Lower lobe of right lung (tissue), 2 donors: ENCODE measurements at regions not wholly inside any gene's neighbourhood (a gene's known extent, or its start where the extent isn't known, plus 50 kb on each side); places are given as distances from the start of the nearest gene placed in this dataset.

Experiments
- ATAC-seq, 2 donors: fragments of 200-7000 bp; cut with Tn5 transposase; one replicate each; pipeline ENCODE4 v1.9.1; 2020 to 2022; ENCODE audit warnings: mild to moderate bottlenecking in 2 of 2, moderate library complexity in 2 of 2
- DNase-seq: peaks from one replicate; pipeline ENCODE4 v3.0.0-alpha.2; 2020
- H3K27ac ChIP-seq: fragments of 200-600 bp; one replicate; pipeline ENCODE4 v1.8.0; 2022
- H3K27me3 ChIP-seq: fragments of 200-600 bp; one replicate; pipeline ENCODE4 v1.8.0; 2022; ENCODE audit warnings: low read depth
- H3K36me3 ChIP-seq: fragments of 200-600 bp; one replicate; pipeline ENCODE4 v1.8.0; 2022; ENCODE audit warnings: mild to moderate bottlenecking
- H3K4me1 ChIP-seq: fragments of 200-600 bp; one replicate; pipeline ENCODE4 v1.8.0; 2022
- H3K4me3 ChIP-seq: fragments of 200-600 bp; one replicate; pipeline ENCODE4 v1.8.0; 2022; ENCODE audit warnings: mild to moderate bottlenecking
- H3K9me3 ChIP-seq: fragments of 200-600 bp; one replicate; pipeline ENCODE4 v1.8.0; 2022
- intact Hi-C: fragments of 100-400 bp; cut with DNase I; formaldehyde crosslinking; loops from one replicate; pipeline ENCODE4 v1.11.0; 2022
- TF ChIP-seq, protein P1 (sequence below): fragments of 200-600 bp; IDR thresholded peaks from one replicate; pipeline ENCODE4 v1.8.0; 2022; ENCODE audit warnings: antibody characterized with exemption, mild to moderate bottlenecking
- donor health status: DM: no; HTN: yes; CAD: no; lungs with severe emphysema.

DNA sequence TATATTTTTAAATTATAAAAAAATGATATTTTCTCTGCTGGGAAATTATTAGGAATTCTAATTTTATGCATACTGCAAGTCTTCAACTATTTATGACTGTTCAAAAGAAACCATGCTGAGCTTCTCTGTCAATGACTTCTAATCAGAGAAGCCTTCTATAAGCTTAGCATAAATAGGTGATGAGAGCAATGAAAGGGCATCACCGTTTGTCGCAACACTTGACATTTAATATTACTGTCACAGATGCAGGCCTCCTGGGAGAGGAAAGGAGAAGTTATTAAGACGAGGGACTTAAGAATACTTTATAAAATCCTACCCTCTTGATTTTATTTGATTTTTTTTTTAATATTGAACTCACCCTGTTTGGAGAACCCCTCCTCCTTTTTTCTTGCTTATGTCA, 69.8 kb downstream of the CAPZA3 start:
- ATAC-seq (no peak), DNase-seq (no peak)

DNA sequence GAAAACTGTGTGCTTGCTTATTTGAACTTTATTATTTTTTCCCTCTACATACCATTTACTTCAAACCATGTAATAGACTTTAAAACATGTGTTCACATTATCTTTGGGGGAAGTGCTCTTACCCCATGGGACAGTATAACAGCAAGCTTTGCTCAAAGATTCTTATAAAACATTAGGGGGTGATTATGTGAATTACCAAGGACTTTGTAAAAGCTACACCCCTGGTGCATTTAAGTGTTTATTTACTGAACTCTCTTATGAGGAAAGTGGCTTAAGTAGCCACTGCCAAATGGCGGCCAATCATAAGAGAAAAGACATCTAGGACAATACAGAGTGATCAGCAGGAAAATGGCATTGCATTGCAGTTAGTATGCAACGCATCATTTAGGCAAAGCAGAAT, 70.3 kb downstream of the CAPZA3 start:
- no peaks in the 10 kb centered on the region for H3K4me1 ChIP-seq
- no peak overlapping the region for H3K4me3 ChIP-seq
- no peaks in the 10 kb centered on the region for H3K36me3 ChIP-seq
- no peaks in the 10 kb centered on the region for H3K9me3 ChIP-seq
- TF ChIP-seq, protein P1, sequence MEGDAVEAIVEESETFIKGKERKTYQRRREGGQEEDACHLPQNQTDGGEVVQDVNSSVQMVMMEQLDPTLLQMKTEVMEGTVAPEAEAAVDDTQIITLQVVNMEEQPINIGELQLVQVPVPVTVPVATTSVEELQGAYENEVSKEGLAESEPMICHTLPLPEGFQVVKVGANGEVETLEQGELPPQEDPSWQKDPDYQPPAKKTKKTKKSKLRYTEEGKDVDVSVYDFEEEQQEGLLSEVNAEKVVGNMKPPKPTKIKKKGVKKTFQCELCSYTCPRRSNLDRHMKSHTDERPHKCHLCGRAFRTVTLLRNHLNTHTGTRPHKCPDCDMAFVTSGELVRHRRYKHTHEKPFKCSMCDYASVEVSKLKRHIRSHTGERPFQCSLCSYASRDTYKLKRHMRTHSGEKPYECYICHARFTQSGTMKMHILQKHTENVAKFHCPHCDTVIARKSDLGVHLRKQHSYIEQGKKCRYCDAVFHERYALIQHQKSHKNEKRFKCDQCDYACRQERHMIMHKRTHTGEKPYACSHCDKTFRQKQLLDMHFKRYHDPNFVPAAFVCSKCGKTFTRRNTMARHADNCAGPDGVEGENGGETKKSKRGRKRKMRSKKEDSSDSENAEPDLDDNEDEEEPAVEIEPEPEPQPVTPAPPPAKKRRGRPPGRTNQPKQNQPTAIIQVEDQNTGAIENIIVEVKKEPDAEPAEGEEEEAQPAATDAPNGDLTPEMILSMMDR, result no peak
- ATAC-seq, result no peak
- intact Hi-C loops, result no loop called here
- no peak for DNase-seq
- H3K27ac ChIP-seq, result no peak overlapping the region
- H3K27me3 ChIP-seq, result no peaks in the 10 kb centered on the region

More for the DNA sequence above, 69.8 kb downstream of the CAPZA3 start:
- TF ChIP-seq, protein P1, result no peak
- intact Hi-C loops, result no loop called here
- Histone ChIP-seq H3K27me3 (no peaks in the 10 kb centered on the region), H3K4me1 (no peaks in the 10 kb centered on the region), H3K36me3 (no peaks in the 10 kb centered on the region), H3K9me3 (no peaks in the 10 kb centered on the region), H3K4me3 (no peak overlapping the region), H3K27ac (no peak overlapping the region)

DNA sequence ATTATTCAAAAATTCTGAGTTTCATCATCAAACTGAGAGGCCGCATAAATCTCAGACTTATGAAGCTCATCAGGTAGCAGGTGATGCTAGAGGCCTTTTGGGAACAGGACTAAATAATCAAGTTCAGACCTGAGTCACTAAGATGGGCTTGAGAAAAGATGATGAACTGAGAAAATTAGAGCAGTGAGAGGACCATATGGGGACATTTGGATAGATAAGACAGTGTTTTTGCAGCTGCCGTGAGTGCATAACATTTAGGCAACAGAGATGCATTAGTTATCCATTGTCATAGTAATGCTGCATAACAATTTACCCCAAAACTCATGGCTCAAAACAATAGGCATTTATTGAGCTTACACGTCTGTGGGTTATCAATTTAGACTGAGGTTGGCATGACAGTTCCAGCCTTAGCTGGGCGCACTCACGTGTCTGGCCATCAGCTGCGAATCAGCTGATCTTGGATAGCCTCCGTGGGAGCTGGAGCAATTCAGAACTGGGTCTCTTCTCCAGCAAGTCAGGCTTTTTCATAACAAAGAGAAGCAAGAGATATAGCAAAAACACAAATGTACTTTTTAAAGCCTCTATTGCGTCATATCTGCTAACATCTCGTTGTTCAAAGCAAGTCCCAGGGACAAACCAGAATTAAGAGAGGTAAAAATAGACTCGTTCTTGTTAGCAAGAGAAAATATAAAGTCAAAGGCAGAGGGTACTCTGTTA, 72.8 kb downstream of the CAPZA3 start:
- intact Hi-C loops, result no loop called here
- no peaks in the 10 kb centered on the region for H3K27me3 ChIP-seq
- no peaks in the 10 kb centered on the region for H3K36me3 ChIP-seq
- TF ChIP-seq, protein P1, result no peak
- H3K9me3 ChIP-seq, result no peaks in the 10 kb centered on the region
- H3K4me3 ChIP-seq, result no peak overlapping the region
- H3K27ac ChIP-seq, result no peak overlapping the region
- DNase-seq, result no peak
- ATAC-seq, result no peak
- no peaks in the 10 kb centered on the region for H3K4me1 ChIP-seq

DNA sequence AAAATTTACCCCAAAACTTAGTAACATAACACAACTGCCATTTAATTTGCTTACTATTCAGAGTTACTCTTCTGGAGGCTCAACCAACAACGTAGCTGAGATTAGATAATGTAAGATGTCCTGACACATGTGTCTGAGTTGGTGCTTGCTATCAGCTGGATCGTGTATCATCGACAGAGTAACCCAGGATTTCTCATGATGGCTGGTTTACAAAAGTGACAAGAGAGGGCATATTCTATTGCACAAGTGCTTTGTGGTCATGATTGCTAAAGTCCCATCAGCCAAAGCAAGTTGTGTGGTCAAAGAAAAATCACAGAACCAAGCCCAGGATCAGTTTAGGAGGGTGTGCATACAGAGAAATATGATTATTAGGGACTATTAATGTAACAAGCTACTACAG, 73.4 kb downstream of the CAPZA3 start:
- TF ChIP-seq, protein P1, result no peak
- ATAC-seq (no peak), DNase-seq (no peak)
- intact Hi-C loops, result no loop called here
- Histone ChIP-seq H3K27ac (no peak overlapping the region), H3K4me3 (no peak overlapping the region), H3K36me3 (no peaks in the 10 kb centered on the region), H3K9me3 (no peaks in the 10 kb centered on the region), H3K4me1 (no peaks in the 10 kb centered on the region), H3K27me3 (no peaks in the 10 kb centered on the region)

DNA sequence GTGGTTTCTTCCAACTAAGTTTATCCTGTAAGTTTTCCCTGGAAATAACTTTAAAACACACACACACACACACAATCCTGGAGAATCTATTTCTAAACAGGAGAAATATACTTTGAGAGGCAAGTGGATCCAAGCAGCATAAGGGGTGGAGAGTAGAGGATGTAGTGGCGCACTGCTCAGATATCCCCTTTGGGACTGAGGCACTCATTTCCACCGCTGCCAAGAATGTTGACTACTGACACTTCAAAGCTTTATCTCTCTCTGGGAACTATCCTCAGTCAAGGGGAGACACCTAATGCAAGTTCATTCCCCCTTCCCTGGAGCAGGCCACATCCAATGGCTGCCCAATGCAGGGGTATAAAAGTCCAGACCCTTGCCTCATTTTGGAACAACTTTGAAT, 75.8 kb downstream of the CAPZA3 start:
- TF ChIP-seq, protein P1, result no peak
- H3K27ac ChIP-seq, result no peak overlapping the region
- no peaks in the 10 kb centered on the region for H3K27me3 ChIP-seq
- H3K4me1 ChIP-seq, result no peaks in the 10 kb centered on the region
- no peaks in the 10 kb centered on the region for H3K9me3 ChIP-seq
- intact Hi-C loops, result no loop called here
- ATAC-seq, result no peak
- H3K36me3 ChIP-seq, result no peaks in the 10 kb centered on the region
- H3K4me3 ChIP-seq, result no peak overlapping the region
- no peak for DNase-seq
